ENCODE measurements at regions not wholly inside any gene's neighbourhood (a gene's known extent, or its start where the extent isn't known, plus 50 kb on each side); places are given as distances from the start of the nearest gene placed in this dataset.

- Histone ChIP-seq H3K18ac (ENCODE audit: low read depth, low read length) (no peak overlapping the region), H4K20me1 (ENCODE audit: insufficient read depth, low read length) (no peaks in the 10 kb centered on the region), H3K9me1 (ENCODE audit: insufficient read depth, low read length) (no peaks in the 10 kb centered on the region), H2BK15ac (ENCODE audit: low read depth, low read length) (no peak overlapping the region), H3K9ac (ENCODE audit: low read depth, low read length) (no peak overlapping the region), H4K91ac (ENCODE audit: insufficient read depth, low read depth, low read length) (no peak overlapping the region), H3K36me3 (ENCODE audit: control insufficient read depth, insufficient read depth, low read length) (no peaks in the 10 kb centered on the region), H3K14ac (replicated peaks; ENCODE audit: low read depth, low read length) (no peak overlapping the region), H3K27ac (ENCODE audit: insufficient read depth, low read length) (no peak overlapping the region), H3K27me3 (ENCODE audit: control insufficient read depth, insufficient read depth, low read length) (no peaks in the 10 kb centered on the region), H2BK20ac (ENCODE audit: low read depth, low read length) (no peak overlapping the region), H3K4me3 (ENCODE audit: insufficient read depth, low read depth, low read length) (no peak overlapping the region), H2AK5ac (ENCODE audit: low read depth, low read length) (no peak overlapping the region), H2BK120ac (ENCODE audit: low read depth, low read length) (no peak overlapping the region), H2AK9ac (replicated peaks; ENCODE audit: low read depth, low read length, poor library complexity) (no peak overlapping the region), H3K79me1 (ENCODE audit: low read depth in 1 of 2, low read length in 2 of 2) (no peaks in the 10 kb centered on the region), H2AFZ (replicated peaks; ENCODE audit: low read length, poor library complexity) (no peak overlapping the region), H3K56ac (ENCODE audit: extremely low read depth, insufficient read depth, low read length) (no peak overlapping the region), H4K8ac (ENCODE audit: low read depth in 2 of 2, low read length in 2 of 2) (no peak overlapping the region), H4K5ac (ENCODE audit: low read depth, low read length) (no peak overlapping the region), H3K4ac (ENCODE audit: low read depth, low read length) (no peak overlapping the region), H3K9me3 (ENCODE audit: control insufficient read depth, insufficient read depth, low read length) (peaks cover 16% of the 10 kb centered on the region), H3K4me1 (ENCODE audit: control insufficient read depth, insufficient read depth, low read length) (no peaks in the 10 kb centered on the region), H3K23ac (ENCODE audit: low read depth, low read length) (no peak overlapping the region), H3K4me2 (ENCODE audit: low read depth, low read length) (no peak overlapping the region), H2BK5ac (ENCODE audit: low read depth, low read length, poor library complexity, severe bottlenecking) (no peak overlapping the region)
- in situ Hi-C loops (cut with MboI; ENCODE audit: low sequenced_read_pairs) = no loop called here
- CTCF ChIA-PET = no interaction called here
- POLR2A ChIA-PET (ENCODE audit: unreplicated experiment) = no interaction called here
- TF ChIP-seq USF2 (IDR thresholded peaks at IDR 0.05; ENCODE audit: low read depth, low read length) = no peak
- TF ChIP-seq CHD1 (IDR thresholded peaks at IDR 0.05; ENCODE audit: low read depth, low read length) = no peak
- no peak for TF ChIP-seq SMC3 (IDR thresholded peaks at IDR 0.05; ENCODE audit: low read depth, low read length)
- TF ChIP-seq MAZ (IDR thresholded peaks at IDR 0.05; ENCODE audit: borderline replicate concordance, low read depth, low read length) = no peak
- TF ChIP-seq FOS (IDR thresholded peaks at IDR 0.05; ENCODE audit: low read depth, low read length) = no peak
- intact Hi-C loops (cut with micrococcal nuclease) = no loop called here
- no CpG with 5 or more reads among the region's 5 CpGs for WGBS, 2 experiments (ENCODE audit: extremely low coverage in 2 of 2, insufficient read length in 1 of 2)
- BruUV-seq (replicated peaks) = no TSS peak
- DNase-seq (no peak), ATAC-seq (ENCODE audit: low read depth) (no peak)
- dilution Hi-C loops (cut with HindIII; ENCODE audit: low sequenced_read_pairs, unreplicated experiment) = no loop called here
Observed at GRCh38 chr19:31962561-31962996, 382.8 kb upstream of the ZNF507 start.

All from IMR-90 (cell line).